Activated B cell treated with CpG ODN at 0.5 μM for 24 hours (primary cell): ENCODE measurements at regions not wholly inside any gene's neighbourhood (a gene's known extent, or its start where the extent isn't known, plus 50 kb on each side); places are given as distances from the start of the nearest gene placed in this dataset.

Experiments used
- ATAC-seq: fragments of 200-7000 bp; cut with Tn5 transposase; one replicate; pipeline ENCODE4 v1.10.0; 2021; ENCODE audit warnings: low read depth, mild to moderate bottlenecking, moderate library complexity
- CTCF ChIA-PET: fragments of 350-600 bp; sonication (Branson Sonifier 250); formaldehyde crosslinking; loops from one replicate; lab custom pipeline; 2021; ENCODE audit warnings: antibody characterized with exemption; lab: Charles Lee
- POLR2A ChIA-PET: fragments of 350-600 bp; sonication (Branson Sonifier 250); formaldehyde crosslinking; loops from one replicate; lab custom pipeline; 2021; ENCODE audit warnings: antibody characterized with exemption; lab: Charles Lee
- DNase-seq: peaks from one replicate; pipeline ENCODE4 v3.0.0; 2022
- H3K27ac Mint-ChIP-seq: one replicate; pipeline ENCODE4 v1.8.0; 2020; ENCODE audit warnings: mixed read lengths
- H3K27me3 Mint-ChIP-seq: one replicate; pipeline ENCODE4 v1.8.0; 2021; ENCODE audit warnings: mixed read lengths
- H3K36me3 Mint-ChIP-seq: one replicate; pipeline ENCODE4 v1.8.0; 2021; ENCODE audit warnings: low read depth, mixed read lengths
- H3K4me1 Mint-ChIP-seq: one replicate; pipeline ENCODE4 v1.8.0; 2021; ENCODE audit warnings: mixed read lengths
- H3K4me3 Mint-ChIP-seq: one replicate; pipeline ENCODE4 v1.8.0; 2020; ENCODE audit warnings: mild to moderate bottlenecking, mixed read lengths
- H3K9me3 Mint-ChIP-seq: one replicate; pipeline ENCODE4 v1.8.0; 2020; ENCODE audit warnings: mixed read lengths
- CTCF ChIP-seq: fragments of 200-600 bp; IDR thresholded peaks from one replicate; pipeline ENCODE4 v1.8.0; 2022; ENCODE audit warnings: antibody characterized with exemption, mild to moderate bottlenecking
- intact Hi-C: fragments of 100-400 bp; cut with micrococcal nuclease; formaldehyde crosslinking; loops from one replicate; pipeline ENCODE4 v1.15.1; 2024

GRCh38 chr12:64943686-64944085, 119.2 kb downstream of the TBC1D30 start:
- no peak for TF ChIP-seq CTCF
- ChIA-PET POLR2A (no interaction called here), CTCF (no interaction called here)
- Mint-ChIP-seq H3K36me3 (no peaks in the 10 kb centered on the region), H3K27ac (no peak overlapping the region), H3K27me3 (peaks cover 3% of the 10 kb centered on the region), H3K4me1 (no peaks in the 10 kb centered on the region), H3K4me3 (no peak overlapping the region), H3K9me3 (no peaks in the 10 kb centered on the region)
- no peak for ATAC-seq
- intact Hi-C loops: no loop called here
- DNase-seq: no peak

GRCh38 chr12:64944966-64945365, 120.5 kb downstream of the TBC1D30 start:
- H3K9me3 Mint-ChIP-seq: no peaks in the 10 kb centered on the region
- H3K27ac Mint-ChIP-seq: no peak overlapping the region
- intact Hi-C loops: no loop called here
- no peaks in the 10 kb centered on the region for H3K36me3 Mint-ChIP-seq
- no peaks in the 10 kb centered on the region for H3K4me1 Mint-ChIP-seq
- ATAC-seq (no peak), DNase-seq (no peak)
- CTCF ChIA-PET: no interaction called here
- no peak for TF ChIP-seq CTCF
- POLR2A ChIA-PET: no interaction called here
- H3K4me3 Mint-ChIP-seq: no peak overlapping the region
- H3K27me3 Mint-ChIP-seq: peaks cover 8% of the 10 kb centered on the region

- Mint-ChIP-seq H3K4me1 (no peaks in the 10 kb centered on the region), H3K4me3 (no peak overlapping the region), H3K9me3 (no peaks in the 10 kb centered on the region), H3K27me3 (peaks cover 12% of the 10 kb centered on the region), H3K27ac (no peak overlapping the region), H3K36me3 (no peaks in the 10 kb centered on the region)
- ChIA-PET CTCF (no interaction called here), POLR2A (no interaction called here)
- intact Hi-C loops: no loop called here
- ATAC-seq (no peak), DNase-seq (no peak)
- TF ChIP-seq CTCF: no peak
These were observed 121.8 kb downstream of the TBC1D30 start for GRCh38 chr12:64946132-64946829.

- Mint-ChIP-seq H3K9me3 (no peaks in the 10 kb centered on the region), H3K27ac (no peak overlapping the region), H3K4me3 (no peak overlapping the region), H3K4me1 (no peaks in the 10 kb centered on the region), H3K27me3 (peaks cover 12% of the 10 kb centered on the region), H3K36me3 (no peaks in the 10 kb centered on the region)
- no peak for DNase-seq
- ATAC-seq: no peak
- TF ChIP-seq CTCF: no peak
- POLR2A ChIA-PET: no interaction called here
- CTCF ChIA-PET: no interaction called here
- intact Hi-C loops: no loop called here
These were observed 126.4 kb downstream of the TBC1D30 start for GRCh38 chr12:64950711-64951298.

- intact Hi-C loops: no loop called here
- Mint-ChIP-seq H3K27me3 (peaks cover 12% of the 10 kb centered on the region), H3K27ac (no peak overlapping the region), H3K9me3 (no peaks in the 10 kb centered on the region), H3K36me3 (no peaks in the 10 kb centered on the region), H3K4me3 (no peak overlapping the region), H3K4me1 (no peaks in the 10 kb centered on the region)
- CTCF ChIA-PET: no interaction called here
- POLR2A ChIA-PET: no interaction called here
- ATAC-seq: no peak
- no peak for TF ChIP-seq CTCF
- no peak for DNase-seq
These were observed 127.5 kb downstream of the TBC1D30 start for GRCh38 chr12:64951944-64952343.
